Panc1 (cell line): ENCODE measurements at regions not wholly inside any gene's neighbourhood (a gene's known extent, or its start where the extent isn't known, plus 50 kb on each side); places are given as distances from the start of the nearest gene placed in this dataset.

Experiments
- ATAC-seq: fragments of 200-7000 bp; cut with Tn5 transposase; 2 replicates; pipeline ENCODE4 v1.9.1; 2020; ENCODE audit warnings: mild to moderate bottlenecking, moderate library complexity
- BruUV-seq: library from RNA; stranded (reverse); fragments of 400-500 nt; replicated peaks from 2 replicates; lab custom pipeline; 2021; lab: Mats Ljungman, UMichigan
- CTCF ChIA-PET: fragments of 300-600 bp; sonication (Branson Sonifier 250); formaldehyde crosslinking; loops from one replicate; lab custom pipeline; 2022; ENCODE audit warnings: antibody characterized with exemption; lab: Charles Lee
- POLR2A ChIA-PET: fragments of 300-600 bp; sonication (Branson Sonifier 250); formaldehyde crosslinking; loops from one replicate; lab custom pipeline; 2022; ENCODE audit warnings: antibody characterized with exemption; lab: Charles Lee
- DNase-seq: peaks from one replicate; pipeline ENCODE4 v3.0.0-alpha.2; 2010; ENCODE audit warnings: low read depth, low spot score
- H3K27ac ChIP-seq: 2 replicates; pipeline ENCODE4 v1.5.1; 2011; ENCODE audit warnings: mild to moderate bottlenecking, low read length, inconsistent platforms
- H3K27me3 ChIP-seq: fragments of 200-500 bp; sonication (Bioruptor generic); 2 replicates; pipeline ENCODE4 v1.6.0; 2014; ENCODE audit warnings: low read length, inconsistent platforms; ENCODE audit not compliant: control insufficient read depth, insufficient read depth
- H3K36me3 ChIP-seq: fragments of 200-500 bp; sonication (Bioruptor generic); 2 replicates; pipeline ENCODE4 v1.5.1; 2014; ENCODE audit warnings: inconsistent platforms, mild to moderate bottlenecking, low read length, moderate library complexity; ENCODE audit not compliant: control insufficient read depth, insufficient read depth
- H3K4me1 ChIP-seq: 2 replicates; pipeline ENCODE4 v1.5.1; 2011; ENCODE audit warnings: inconsistent platforms, mild to moderate bottlenecking, low read length, moderate library complexity; ENCODE audit not compliant: control insufficient read depth, insufficient read depth
- H3K4me3 ChIP-seq, 2 experiments: 2 replicates each; pipeline ENCODE4 v1.5.1; 2011 to 2012; ENCODE audit warnings: low read depth in 2 of 2, low read length in 2 of 2, mild to moderate bottlenecking in 2 of 2, inconsistent platforms in 1 of 2, moderate library complexity in 1 of 2
- H3K9me3 ChIP-seq: fragments of 200-500 bp; sonication (Bioruptor generic); 2 replicates; pipeline ENCODE4 v1.5.1; 2014; ENCODE audit warnings: low read depth, mild to moderate bottlenecking, inconsistent platforms, low read length, moderate library complexity; ENCODE audit not compliant: control insufficient read depth, insufficient read depth
- POLR2AphosphoS5 ChIP-seq: IDR thresholded peaks from 2 replicates; pipeline ENCODE4 v1.6.1; 2012; ENCODE audit warnings: mild to moderate bottlenecking, low read depth, low read length, moderate library complexity
- SIN3A ChIP-seq: IDR thresholded peaks from 2 replicates; pipeline ENCODE4 v1.6.1; 2012; ENCODE audit warnings: low read depth, mild to moderate bottlenecking, low read length, moderate library complexity, borderline replicate concordance; ENCODE audit not compliant: insufficient read depth
- TCF7L2 ChIP-seq: IDR thresholded peaks from 2 replicates; pipeline ENCODE4 v1.6.1; 2011; ENCODE audit warnings: mild to moderate bottlenecking, low read depth, low read length, inconsistent platforms
- in situ Hi-C: cut with HindIII; loops from 2 replicates; pipeline ENCODE4 v1.10.0; 2016; ENCODE audit warnings: low sequenced_read_pairs, low pct_unique_long_range_greater_than_20kb
- intact Hi-C: fragments of 100-400 bp; cut with micrococcal nuclease; formaldehyde crosslinking; loops from one replicate; pipeline ENCODE4 v1.10.0; 2022; ENCODE audit not compliant: unreplicated experiment
- TF ChIP-seq, protein P1 (sequence below): fragments of 450-650 bp; IDR thresholded peaks from 2 replicates; pipeline ENCODE4 v1.5.1; 2017; ENCODE audit warnings: mild to moderate bottlenecking
- TF ChIP-seq, protein P2 (sequence below), 2 experiments: IDR thresholded peaks; 2 replicates each; pipeline ENCODE4 v1.6.1; 2011 to 2012; ENCODE audit warnings: low read depth in 2 of 2, control low read depth in 1 of 2, low read length in 1 of 2, mild to moderate bottlenecking in 1 of 2, moderate library complexity in 1 of 2; ENCODE audit not compliant: insufficient read depth in 1 of 2

DNA sequence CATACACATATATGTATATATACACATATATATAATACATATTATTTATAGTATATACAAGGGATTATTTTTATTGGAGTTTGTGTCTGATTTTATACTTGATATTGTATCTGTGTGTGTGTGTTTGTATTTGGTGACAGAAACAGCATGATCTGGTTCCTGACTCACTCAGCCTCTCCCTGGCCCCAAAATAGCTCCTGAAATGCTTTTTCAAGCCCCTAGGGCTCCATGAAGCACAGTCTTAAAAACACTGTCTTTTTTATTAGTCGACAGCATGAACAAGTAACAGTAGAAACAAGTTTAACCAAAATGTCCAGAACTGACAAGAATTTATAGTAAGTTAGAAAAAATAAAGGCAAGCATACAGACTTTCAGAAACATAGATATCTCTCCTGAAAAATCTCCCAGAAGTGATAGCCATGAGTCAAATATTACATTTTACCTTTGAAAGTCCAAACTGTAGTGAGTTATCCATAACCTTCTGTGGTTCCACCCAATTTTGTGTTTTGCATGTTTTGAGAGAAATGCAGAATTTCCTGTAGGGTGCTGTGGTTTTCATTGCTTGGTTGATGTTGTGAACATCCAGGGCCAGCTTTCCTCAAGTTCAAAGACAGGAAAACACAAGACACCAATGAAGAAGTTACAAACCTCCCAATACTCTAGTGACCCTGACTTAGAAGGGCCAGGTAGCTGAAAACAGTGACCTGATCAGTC is 98.5 kb upstream of the CCDC80 start:
- DNase-seq (no peak), ATAC-seq (no peak)
- H3K36me3 ChIP-seq = no peaks in the 10 kb centered on the region
- H3K27ac ChIP-seq = no peak overlapping the region
- CTCF ChIA-PET = no interaction called here
- POLR2A ChIA-PET = no interaction called here
- in situ Hi-C loops (no loop called here), intact Hi-C loops (no loop called here)
- H3K27me3 ChIP-seq = no peaks in the 10 kb centered on the region
- no peaks in the 10 kb centered on the region for H3K4me1 ChIP-seq
- BruUV-seq = no TSS peak
- TF ChIP-seq SIN3A (no peak), TCF7L2 (no peak), POLR2AphosphoS5 (no peak)
- TF ChIP-seq, protein P1, sequence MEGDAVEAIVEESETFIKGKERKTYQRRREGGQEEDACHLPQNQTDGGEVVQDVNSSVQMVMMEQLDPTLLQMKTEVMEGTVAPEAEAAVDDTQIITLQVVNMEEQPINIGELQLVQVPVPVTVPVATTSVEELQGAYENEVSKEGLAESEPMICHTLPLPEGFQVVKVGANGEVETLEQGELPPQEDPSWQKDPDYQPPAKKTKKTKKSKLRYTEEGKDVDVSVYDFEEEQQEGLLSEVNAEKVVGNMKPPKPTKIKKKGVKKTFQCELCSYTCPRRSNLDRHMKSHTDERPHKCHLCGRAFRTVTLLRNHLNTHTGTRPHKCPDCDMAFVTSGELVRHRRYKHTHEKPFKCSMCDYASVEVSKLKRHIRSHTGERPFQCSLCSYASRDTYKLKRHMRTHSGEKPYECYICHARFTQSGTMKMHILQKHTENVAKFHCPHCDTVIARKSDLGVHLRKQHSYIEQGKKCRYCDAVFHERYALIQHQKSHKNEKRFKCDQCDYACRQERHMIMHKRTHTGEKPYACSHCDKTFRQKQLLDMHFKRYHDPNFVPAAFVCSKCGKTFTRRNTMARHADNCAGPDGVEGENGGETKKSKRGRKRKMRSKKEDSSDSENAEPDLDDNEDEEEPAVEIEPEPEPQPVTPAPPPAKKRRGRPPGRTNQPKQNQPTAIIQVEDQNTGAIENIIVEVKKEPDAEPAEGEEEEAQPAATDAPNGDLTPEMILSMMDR = no peak
- TF ChIP-seq, protein P2, sequence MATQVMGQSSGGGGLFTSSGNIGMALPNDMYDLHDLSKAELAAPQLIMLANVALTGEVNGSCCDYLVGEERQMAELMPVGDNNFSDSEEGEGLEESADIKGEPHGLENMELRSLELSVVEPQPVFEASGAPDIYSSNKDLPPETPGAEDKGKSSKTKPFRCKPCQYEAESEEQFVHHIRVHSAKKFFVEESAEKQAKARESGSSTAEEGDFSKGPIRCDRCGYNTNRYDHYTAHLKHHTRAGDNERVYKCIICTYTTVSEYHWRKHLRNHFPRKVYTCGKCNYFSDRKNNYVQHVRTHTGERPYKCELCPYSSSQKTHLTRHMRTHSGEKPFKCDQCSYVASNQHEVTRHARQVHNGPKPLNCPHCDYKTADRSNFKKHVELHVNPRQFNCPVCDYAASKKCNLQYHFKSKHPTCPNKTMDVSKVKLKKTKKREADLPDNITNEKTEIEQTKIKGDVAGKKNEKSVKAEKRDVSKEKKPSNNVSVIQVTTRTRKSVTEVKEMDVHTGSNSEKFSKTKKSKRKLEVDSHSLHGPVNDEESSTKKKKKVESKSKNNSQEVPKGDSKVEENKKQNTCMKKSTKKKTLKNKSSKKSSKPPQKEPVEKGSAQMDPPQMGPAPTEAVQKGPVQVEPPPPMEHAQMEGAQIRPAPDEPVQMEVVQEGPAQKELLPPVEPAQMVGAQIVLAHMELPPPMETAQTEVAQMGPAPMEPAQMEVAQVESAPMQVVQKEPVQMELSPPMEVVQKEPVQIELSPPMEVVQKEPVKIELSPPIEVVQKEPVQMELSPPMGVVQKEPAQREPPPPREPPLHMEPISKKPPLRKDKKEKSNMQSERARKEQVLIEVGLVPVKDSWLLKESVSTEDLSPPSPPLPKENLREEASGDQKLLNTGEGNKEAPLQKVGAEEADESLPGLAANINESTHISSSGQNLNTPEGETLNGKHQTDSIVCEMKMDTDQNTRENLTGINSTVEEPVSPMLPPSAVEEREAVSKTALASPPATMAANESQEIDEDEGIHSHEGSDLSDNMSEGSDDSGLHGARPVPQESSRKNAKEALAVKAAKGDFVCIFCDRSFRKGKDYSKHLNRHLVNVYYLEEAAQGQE (IDR thresholded peaks at IDR 0.05; ENCODE audit: insufficient read depth in 1 of 2, low read depth in 2 of 2, low read length in 1 of 2) = no peak
- H3K4me3 ChIP-seq = no peak overlapping the region
- no peaks in the 10 kb centered on the region for H3K9me3 ChIP-seq

DNA sequence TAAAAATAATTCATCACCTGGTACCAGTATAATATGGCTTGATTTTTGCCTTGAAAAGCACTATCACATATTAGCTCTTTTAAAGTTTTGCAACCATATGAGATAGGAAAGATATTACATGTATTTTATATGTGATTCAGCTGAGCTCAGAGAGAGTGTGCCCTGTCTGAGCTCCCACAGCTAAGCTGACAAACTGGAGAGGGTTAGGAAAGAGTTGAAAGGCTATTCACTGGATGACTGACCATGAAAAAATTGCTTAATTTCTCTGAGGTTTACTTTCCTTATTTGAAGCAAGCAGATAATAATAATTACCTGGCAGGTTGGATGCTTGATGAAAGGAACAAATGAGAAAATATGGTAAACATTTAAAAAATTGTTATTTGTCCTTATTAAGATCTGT is 97.4 kb upstream of the CCDC80 start:
- intact Hi-C loops = no loop called here
- no peaks in the 10 kb centered on the region for H3K9me3 ChIP-seq
- TF ChIP-seq, protein P2 (IDR thresholded peaks at IDR 0.05; ENCODE audit: insufficient read depth in 1 of 2, low read depth in 2 of 2, low read length in 1 of 2) = no peak
- no peak for TF ChIP-seq TCF7L2
- ATAC-seq = no peak
- in situ Hi-C loops = no loop called here
- ChIA-PET CTCF (no interaction called here), POLR2A (no interaction called here)
- no peaks in the 10 kb centered on the region for H3K36me3 ChIP-seq
- no peak overlapping the region for H3K27ac ChIP-seq
- H3K27me3 ChIP-seq = no peaks in the 10 kb centered on the region
- DNase-seq = no peak
- no peak overlapping the region for H3K4me3 ChIP-seq
- no TSS peak for BruUV-seq
- no peaks in the 10 kb centered on the region for H3K4me1 ChIP-seq
